OCI-LY7 (cell line): ENCODE measurements at regions not wholly inside any gene's neighbourhood (a gene's known extent, or its start where the extent isn't known, plus 50 kb on each side); places are given as distances from the start of the nearest gene placed in this dataset.

ENCODE experiments used
- BruUV-seq: library from RNA; stranded (reverse); fragments of 400-500 nt; replicated peaks from 2 replicates; lab custom pipeline; 2021; lab: Mats Ljungman, UMichigan
- CTCF ChIA-PET: fragments of 300-600 bp; sonication (Branson Sonifier 250); formaldehyde crosslinking; loops from one replicate; lab custom pipeline; 2022; ENCODE audit warnings: antibody characterized with exemption; ENCODE audit not compliant: unreplicated experiment; lab: Charles Lee
- POLR2A ChIA-PET: fragments of 300-600 bp; sonication (Branson Sonifier 250); formaldehyde crosslinking; loops from one replicate; lab custom pipeline; 2022; ENCODE audit warnings: antibody characterized with exemption; lab: Charles Lee
- DNase-seq: peaks from one replicate; pipeline ENCODE4 v3.0.0-alpha.2; 2015; ENCODE audit warnings: low spot score
- H2AFZ ChIP-seq: fragments of 200-600 bp; sonication (generic), shearing (Covaris generic); 2 replicates; pipeline ENCODE4 v1.6.1; 2014; ENCODE audit warnings: mild to moderate bottlenecking, antibody characterized with exemption, low read length, moderate library complexity
- H3K27ac ChIP-seq: fragments of 200-600 bp; sonication (generic); 2 replicates; pipeline ENCODE4 v1.5.1; 2014; ENCODE audit warnings: mixed run types, low read depth, mild to moderate bottlenecking, moderate library complexity, low read length, inconsistent platforms; ENCODE audit not compliant: poor library complexity, severe bottlenecking
- H3K36me3 ChIP-seq: fragments of 200-600 bp; sonication (generic); 2 replicates; pipeline ENCODE4 v1.6.1; 2014; ENCODE audit warnings: mild to moderate bottlenecking, antibody characterized with exemption, low read length, moderate library complexity, mixed read lengths; ENCODE audit not compliant: insufficient read depth
- H3K4me1 ChIP-seq: fragments of 200-600 bp; sonication (generic); 2 replicates; pipeline ENCODE4 v1.5.1; 2014; ENCODE audit warnings: mild to moderate bottlenecking, low read length; ENCODE audit not compliant: insufficient read depth, poor library complexity, severe bottlenecking
- H3K4me2 ChIP-seq: fragments of 200-600 bp; sonication (generic); 2 replicates; pipeline ENCODE4 v1.6.1; 2014; ENCODE audit warnings: mild to moderate bottlenecking, low read length
- H3K4me3 ChIP-seq: fragments of 200-600 bp; sonication (generic); 2 replicates; pipeline ENCODE4 v1.5.1; 2014; ENCODE audit warnings: mild to moderate bottlenecking, low read depth, low read length; ENCODE audit not compliant: poor library complexity, severe bottlenecking
- H3K79me2 ChIP-seq: fragments of 200-600 bp; sonication (generic); 2 replicates; pipeline ENCODE4 v1.6.1; 2016; ENCODE audit warnings: low read depth, mild to moderate bottlenecking, low read length, moderate library complexity, mixed read lengths; ENCODE audit not compliant: insufficient read depth
- H3K9me2 ChIP-seq: fragments of 200-600 bp; sonication (generic); 2 replicates; pipeline ENCODE4 v1.6.1; 2016; ENCODE audit warnings: mild to moderate bottlenecking, low read length, mixed read lengths; ENCODE audit not compliant: insufficient read depth
- H3K9me3 ChIP-seq: fragments of 200-600 bp; sonication (generic); 2 replicates; pipeline ENCODE4 v1.6.1; 2014; ENCODE audit warnings: mild to moderate bottlenecking, mixed run types, low read length, mixed read lengths
- H4K20me1 ChIP-seq: fragments of 200-600 bp; sonication (generic); 2 replicates; pipeline ENCODE4 v1.6.1; 2014; ENCODE audit warnings: mild to moderate bottlenecking, antibody characterized with exemption, low read length, moderate library complexity, mixed read lengths; ENCODE audit not compliant: insufficient read depth
- EZH2phosphoT487 ChIP-seq: fragments of 200-600 bp; sonication (generic); IDR thresholded peaks from 2 replicates; pipeline ENCODE4 v1.6.1; 2018; ENCODE audit warnings: low read depth, borderline replicate concordance, mild to moderate bottlenecking, mixed run types, antibody characterized with exemption, low read length, moderate library complexity, mixed read lengths
- intact Hi-C: fragments of 100-400 bp; cut with micrococcal nuclease; formaldehyde crosslinking; loops from one replicate; pipeline ENCODE4 v1.10.0; 2022; ENCODE audit not compliant: unreplicated experiment
- TF ChIP-seq, protein P1 (sequence below): fragments of 200-600 bp; sonication (generic); conservative IDR thresholded peaks from 2 replicates; pipeline ENCODE4 v1.5.1; 2014; ENCODE audit warnings: mild to moderate bottlenecking, antibody characterized with exemption, low read length, moderate library complexity, mixed read lengths

- no peak for TF ChIP-seq EZH2phosphoT487
- TF ChIP-seq, protein P1, sequence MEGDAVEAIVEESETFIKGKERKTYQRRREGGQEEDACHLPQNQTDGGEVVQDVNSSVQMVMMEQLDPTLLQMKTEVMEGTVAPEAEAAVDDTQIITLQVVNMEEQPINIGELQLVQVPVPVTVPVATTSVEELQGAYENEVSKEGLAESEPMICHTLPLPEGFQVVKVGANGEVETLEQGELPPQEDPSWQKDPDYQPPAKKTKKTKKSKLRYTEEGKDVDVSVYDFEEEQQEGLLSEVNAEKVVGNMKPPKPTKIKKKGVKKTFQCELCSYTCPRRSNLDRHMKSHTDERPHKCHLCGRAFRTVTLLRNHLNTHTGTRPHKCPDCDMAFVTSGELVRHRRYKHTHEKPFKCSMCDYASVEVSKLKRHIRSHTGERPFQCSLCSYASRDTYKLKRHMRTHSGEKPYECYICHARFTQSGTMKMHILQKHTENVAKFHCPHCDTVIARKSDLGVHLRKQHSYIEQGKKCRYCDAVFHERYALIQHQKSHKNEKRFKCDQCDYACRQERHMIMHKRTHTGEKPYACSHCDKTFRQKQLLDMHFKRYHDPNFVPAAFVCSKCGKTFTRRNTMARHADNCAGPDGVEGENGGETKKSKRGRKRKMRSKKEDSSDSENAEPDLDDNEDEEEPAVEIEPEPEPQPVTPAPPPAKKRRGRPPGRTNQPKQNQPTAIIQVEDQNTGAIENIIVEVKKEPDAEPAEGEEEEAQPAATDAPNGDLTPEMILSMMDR = no peak
- POLR2A ChIA-PET = no interaction called here
- intact Hi-C loops = no loop called here
- H3K4me3 ChIP-seq = no peak overlapping the region
- H3K36me3 ChIP-seq = no peaks in the 10 kb centered on the region
- no peaks in the 10 kb centered on the region for H3K79me2 ChIP-seq
- H4K20me1 ChIP-seq = no peaks in the 10 kb centered on the region
- H3K27ac ChIP-seq = no peak overlapping the region
- DNase-seq = no peak
- H2AFZ ChIP-seq = no peak overlapping the region
- no peaks in the 10 kb centered on the region for H3K9me3 ChIP-seq
- no peaks in the 10 kb centered on the region for H3K9me2 ChIP-seq
- no peaks in the 10 kb centered on the region for H3K4me1 ChIP-seq
- no peak overlapping the region for H3K4me2 ChIP-seq
- BruUV-seq = no TSS peak
- CTCF ChIA-PET = no interaction called here
Measured at GRCh38 chr3:82000773-82001172, 239.3 kb upstream of the GBE1 start.

- Histone ChIP-seq H2AFZ (no peak overlapping the region), H3K9me3 (no peaks in the 10 kb centered on the region), H3K4me1 (no peaks in the 10 kb centered on the region), H3K27ac (no peak overlapping the region), H3K79me2 (no peaks in the 10 kb centered on the region), H3K9me2 (no peaks in the 10 kb centered on the region), H4K20me1 (no peaks in the 10 kb centered on the region), H3K4me2 (no peak overlapping the region), H3K36me3 (no peaks in the 10 kb centered on the region), H3K4me3 (no peak overlapping the region)
- no peak for TF ChIP-seq EZH2phosphoT487
- TF ChIP-seq, protein P1 = no peak
- ChIA-PET POLR2A (no interaction called here), CTCF (no interaction called here)
- no peak for DNase-seq
- BruUV-seq = no TSS peak
- intact Hi-C loops = no loop called here
Measured at GRCh38 chr3:82000350-82000749, 238.9 kb upstream of the GBE1 start.

- no peak for TF ChIP-seq EZH2phosphoT487
- TF ChIP-seq, protein P1 = no peak
- no peaks in the 10 kb centered on the region for H4K20me1 ChIP-seq
- ChIA-PET POLR2A (no interaction called here), CTCF (no interaction called here)
- intact Hi-C loops = no loop called here
- H2AFZ ChIP-seq = no peak overlapping the region; the same call in 1 of the 2 replicates
- H3K9me2 ChIP-seq = no peaks in the 10 kb centered on the region
- no peaks in the 10 kb centered on the region for H3K36me3 ChIP-seq
- BruUV-seq = no TSS peak
- no peaks in the 10 kb centered on the region for H3K9me3 ChIP-seq
- H3K4me1 ChIP-seq = no peaks in the 10 kb centered on the region
- DNase-seq = no peak
- no peak overlapping the region for H3K4me3 ChIP-seq
- H3K79me2 ChIP-seq = no peaks in the 10 kb centered on the region
- no peak overlapping the region for H3K4me2 ChIP-seq
- no peak overlapping the region for H3K27ac ChIP-seq
Measured at GRCh38 chr3:81998907-81999306, 237.5 kb upstream of the GBE1 start.
